Fibroblast of pulmonary artery (primary cell): ENCODE measurements at regions not wholly inside any gene's neighbourhood (a gene's known extent, or its start where the extent isn't known, plus 50 kb on each side); places are given as distances from the start of the nearest gene placed in this dataset.
"Not testable (repeated sequence)": the region's sequence is repeated elsewhere in the genome, so short reads cannot be mapped to it uniquely, and the experiment has no call there.

ENCODE experiments used
- DNase-seq: peaks from one replicate; pipeline ENCODE4 v3.0.0-alpha.2; 2010; ENCODE audit warnings: low read depth
- H3K4me3 ChIP-seq: replicated peaks from 2 replicates; pipeline ENCODE4 v1.5.1; 2011; ENCODE audit warnings: low read depth, mild to moderate bottlenecking, control low read depth, low read length, moderate library complexity
- CTCF ChIP-seq: IDR thresholded peaks from 2 replicates; pipeline ENCODE4 v1.5.1; 2011; ENCODE audit warnings: mild to moderate bottlenecking, control low read depth, low read length, inconsistent platforms; ENCODE audit errors: missing control alignments

GRCh38 chr1:157304271-157304670 is 166.1 kb upstream of the ETV3 start:
- TF ChIP-seq CTCF = no peak
- no peak overlapping the region for H3K4me3 ChIP-seq
- no peak for DNase-seq

GRCh38 chr1:157302724-157303123 is 164.5 kb upstream of the ETV3 start:
- TF ChIP-seq CTCF = no peak
- no peak overlapping the region for H3K4me3 ChIP-seq
- no peak for DNase-seq

GRCh38 chr1:157302199-157302497 is 164.0 kb upstream of the ETV3 start:
- DNase-seq = no peak
- no peak for TF ChIP-seq CTCF
- no peak overlapping the region for H3K4me3 ChIP-seq

- H3K4me3 ChIP-seq = no peak overlapping the region
- no peak for TF ChIP-seq CTCF
- no peak for DNase-seq
Observed at GRCh38 chr1:157301477-157302198, 163.4 kb upstream of the ETV3 start.

GRCh38 chr1:157294387-157295145 is 156.4 kb upstream of the ETV3 start:
- DNase-seq, H3K4me3 ChIP-seq: not testable (repeated sequence)

GRCh38 chr1:157292809-157293564 is 154.8 kb upstream of the ETV3 start:
- no peak for DNase-seq
- TF ChIP-seq CTCF = no peak
- no peak overlapping the region for H3K4me3 ChIP-seq

GRCh38 chr1:157292302-157292701 is 154.1 kb upstream of the ETV3 start:
- DNase-seq = no peak
- TF ChIP-seq CTCF = no peak
- H3K4me3 ChIP-seq = no peak overlapping the region
